HG03139 (cell line): ENCODE measurements at regions not wholly inside any gene's neighbourhood (a gene's known extent, or its start where the extent isn't known, plus 50 kb on each side); places are given as distances from the start of the nearest gene placed in this dataset.

Experiments
- ATAC-seq: cut with Tn5 transposase; IDR thresholded peaks from one replicate; pipeline ENCODE4 v1.9.1; 2021; ENCODE audit not compliant: unreplicated experiment

DNA sequence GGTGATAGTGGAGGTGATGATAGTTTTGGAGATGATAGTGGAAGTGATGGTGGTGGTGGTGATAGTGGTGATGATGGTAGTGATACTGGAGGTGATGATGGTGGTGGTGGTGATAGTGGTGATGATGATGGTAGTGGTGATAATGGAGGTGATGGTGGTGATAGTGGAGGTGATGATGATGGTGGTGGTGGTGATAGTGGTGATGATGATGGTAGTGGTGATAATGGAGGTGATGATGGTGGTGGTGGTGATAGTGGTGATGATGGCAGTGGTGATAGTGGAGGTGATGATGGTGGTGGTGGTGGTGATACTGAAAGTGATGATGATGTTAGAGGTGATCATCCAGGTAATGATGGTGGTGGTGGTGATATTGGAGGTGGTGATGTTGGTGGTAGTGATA, 570.0 kb upstream of the TMEM132C start:
- ATAC-seq, result no peak

DNA sequence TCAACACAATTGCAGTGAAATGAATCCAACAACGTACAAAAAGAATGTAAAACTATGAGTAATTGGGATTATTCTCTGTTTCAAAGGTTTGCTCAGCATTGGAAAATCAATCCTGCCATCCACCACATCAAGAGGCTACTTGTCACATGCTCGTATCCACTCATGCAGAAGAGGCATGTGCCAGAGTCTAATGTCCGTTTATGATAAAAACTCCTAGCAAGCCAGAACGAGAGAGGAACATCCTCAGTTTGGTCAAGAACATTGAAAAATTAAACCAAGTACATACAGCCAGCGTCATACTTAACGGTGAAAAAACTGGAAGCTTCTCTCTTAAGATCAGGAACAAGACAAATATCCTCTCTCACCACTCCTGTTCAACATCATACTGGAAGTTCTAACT, 563.9 kb upstream of the TMEM132C start:
- no peak for ATAC-seq

DNA sequence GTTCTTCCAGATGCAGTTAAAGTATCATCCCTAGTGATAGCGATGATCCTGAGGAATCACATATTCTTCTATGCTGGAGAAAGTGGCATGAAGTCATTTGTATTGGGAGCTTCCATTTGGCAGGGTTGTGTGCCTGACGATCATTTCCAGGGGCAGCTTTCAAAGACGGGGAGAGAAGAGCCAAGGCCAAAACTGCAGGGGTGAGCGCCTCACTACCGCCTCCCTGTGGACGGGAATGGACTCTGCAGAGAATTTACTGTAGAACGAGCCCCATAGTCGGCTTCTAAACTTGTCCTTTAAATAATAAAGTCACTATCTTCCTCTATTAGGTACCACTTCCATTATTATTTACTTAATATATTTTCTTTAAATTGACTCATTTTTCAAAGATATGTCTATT, 555.9 kb upstream of the TMEM132C start:
- no peak for ATAC-seq

DNA sequence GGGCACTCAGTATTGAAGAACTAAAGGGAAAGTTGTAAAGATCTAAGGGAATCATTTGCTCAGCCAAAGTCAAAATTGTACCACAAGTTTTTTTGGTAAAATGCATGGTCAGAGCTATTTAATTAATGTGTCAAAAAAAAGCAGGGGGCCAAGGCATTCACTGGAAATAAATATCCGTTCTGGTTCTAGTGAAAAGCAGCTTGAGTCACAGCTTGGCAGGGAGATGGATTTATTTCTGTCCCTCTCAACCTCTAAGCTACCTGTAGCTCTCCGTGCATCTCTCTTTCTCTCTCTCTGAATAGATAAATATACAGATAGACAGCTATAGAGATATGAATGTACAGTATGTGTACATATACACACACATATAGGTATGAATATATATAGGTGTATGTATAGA, 554.4 kb upstream of the TMEM132C start:
- ATAC-seq, result no peak

DNA sequence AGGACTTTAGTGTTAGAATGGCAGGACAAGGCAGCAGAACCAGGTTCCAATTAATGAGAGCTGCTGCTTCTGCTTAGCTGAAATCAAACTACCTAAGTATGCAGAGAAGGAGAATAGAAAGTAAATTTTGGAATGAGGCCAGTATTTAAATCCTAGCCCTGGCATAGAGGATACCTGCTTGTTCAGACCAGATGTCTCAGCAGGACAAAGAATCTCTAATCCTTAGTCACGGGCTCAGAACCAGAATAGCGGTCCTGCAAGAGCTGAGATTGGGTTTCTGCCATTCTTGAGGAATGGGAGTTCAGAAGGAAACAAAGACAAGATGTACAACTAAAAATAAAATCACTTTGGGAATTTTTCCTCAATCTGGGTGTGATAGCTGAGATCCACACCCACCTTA, 550.8 kb upstream of the TMEM132C start:
- no peak for ATAC-seq

DNA sequence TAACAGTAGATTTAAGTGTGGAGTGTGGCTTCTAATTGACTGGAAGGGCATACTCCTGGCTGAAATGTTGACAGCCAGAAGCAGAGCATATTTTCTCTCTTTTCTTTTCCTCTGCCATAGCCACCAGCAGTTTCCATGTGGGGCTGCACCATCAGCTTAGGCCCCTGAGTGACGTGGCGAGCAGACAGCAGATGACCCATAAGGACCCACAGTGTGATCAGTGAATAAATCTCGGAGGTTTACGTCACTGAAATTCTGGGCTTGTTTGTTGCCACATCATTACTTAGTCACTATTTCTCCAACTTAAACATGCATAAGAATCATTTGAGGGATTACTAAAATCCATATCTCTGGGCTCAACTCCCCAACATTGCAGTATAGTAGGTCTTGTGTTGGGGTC, 549.7 kb upstream of the TMEM132C start:
- ATAC-seq, result no peak

DNA sequence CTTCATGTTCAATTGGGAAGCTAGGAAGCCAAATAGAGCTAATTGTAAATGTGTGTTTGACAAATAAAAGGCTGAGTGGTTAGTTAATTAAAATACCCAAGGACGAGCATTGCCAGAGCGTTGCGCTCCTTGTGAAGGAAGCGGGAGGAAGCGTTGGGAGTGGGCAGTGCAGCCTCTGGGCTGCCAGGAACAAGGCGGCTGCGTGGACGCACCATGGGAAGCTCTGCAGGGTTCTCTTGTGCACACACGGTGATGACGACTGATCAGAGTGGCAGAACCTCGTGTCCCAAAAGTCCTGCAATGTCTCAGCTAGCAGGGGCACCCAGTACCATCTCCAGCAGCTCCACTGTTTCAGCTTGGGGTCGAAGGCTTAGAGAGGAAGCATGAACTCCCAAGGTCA, 546.6 kb upstream of the TMEM132C start:
- ATAC-seq, result no peak

DNA sequence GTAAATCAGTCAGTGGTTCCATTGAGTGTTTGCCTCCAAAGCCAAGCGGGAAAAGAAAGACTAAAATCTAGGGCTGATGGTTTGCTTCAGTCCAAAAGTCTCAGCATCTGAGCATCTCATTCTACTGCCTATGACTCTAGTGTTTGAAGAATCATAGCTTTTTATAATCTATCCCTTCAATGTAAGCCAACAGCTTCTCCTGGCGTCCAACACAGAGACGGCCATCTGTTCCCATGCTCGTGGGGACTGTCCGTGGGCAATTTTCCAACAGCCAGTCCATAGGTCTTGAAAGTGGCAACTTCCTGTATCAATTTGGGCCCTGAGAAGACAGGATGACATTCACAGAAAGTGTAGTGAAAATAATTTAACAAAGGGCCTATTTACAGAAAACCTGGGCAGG, 544.4 kb upstream of the TMEM132C start:
- ATAC-seq, result no peak

DNA sequence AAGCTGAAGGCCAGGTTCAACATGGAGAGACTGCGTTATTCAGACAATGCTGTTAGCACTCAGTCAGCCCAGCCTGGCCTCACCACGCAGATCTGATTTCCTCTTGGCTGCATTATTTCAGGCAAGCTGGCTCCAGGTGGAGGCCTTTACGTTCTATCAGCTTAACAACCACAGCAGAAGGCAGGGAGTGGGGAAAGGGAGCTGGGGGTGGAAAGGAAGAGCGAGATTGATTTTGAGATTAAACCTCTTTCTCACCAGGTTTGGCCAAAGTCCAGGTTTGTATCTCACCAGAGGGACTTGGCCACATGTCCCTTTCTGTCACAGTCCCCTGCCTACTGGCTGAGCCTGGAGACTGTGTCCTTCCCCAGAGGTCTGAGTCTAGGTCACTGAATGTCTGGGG, 543.7 kb upstream of the TMEM132C start:
- ATAC-seq, result no peak

DNA sequence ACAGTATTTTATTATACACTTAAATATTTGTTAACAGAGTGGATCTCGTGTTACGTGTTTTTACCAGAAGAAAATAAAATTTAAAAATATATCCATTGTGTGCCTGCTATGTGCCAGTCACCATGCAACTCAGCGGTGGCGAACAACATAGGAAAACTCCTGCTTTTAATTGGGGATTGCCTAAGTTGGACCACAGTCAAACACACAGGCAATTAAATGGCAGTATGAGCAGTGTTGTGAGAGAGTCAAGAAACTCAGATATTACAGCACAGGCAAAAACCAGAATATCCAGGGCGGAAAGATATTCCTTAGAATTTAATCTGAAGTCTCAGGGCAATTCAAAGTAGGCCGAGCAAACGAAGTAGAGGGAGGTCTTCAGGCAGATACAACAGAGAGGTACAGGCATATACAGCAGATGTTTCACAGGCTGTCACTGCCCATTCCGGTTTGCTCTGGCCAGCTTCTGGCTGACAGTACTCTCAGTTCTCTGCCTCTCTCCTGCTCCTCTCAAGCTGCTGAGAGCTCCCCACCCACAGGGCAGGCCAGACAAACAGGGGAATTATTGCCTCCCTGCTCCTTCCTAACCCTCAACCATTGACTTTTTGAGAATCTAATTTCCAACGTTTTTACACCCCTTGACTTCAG, 540.2 kb upstream of the TMEM132C start:
- no peak for ATAC-seq

DNA sequence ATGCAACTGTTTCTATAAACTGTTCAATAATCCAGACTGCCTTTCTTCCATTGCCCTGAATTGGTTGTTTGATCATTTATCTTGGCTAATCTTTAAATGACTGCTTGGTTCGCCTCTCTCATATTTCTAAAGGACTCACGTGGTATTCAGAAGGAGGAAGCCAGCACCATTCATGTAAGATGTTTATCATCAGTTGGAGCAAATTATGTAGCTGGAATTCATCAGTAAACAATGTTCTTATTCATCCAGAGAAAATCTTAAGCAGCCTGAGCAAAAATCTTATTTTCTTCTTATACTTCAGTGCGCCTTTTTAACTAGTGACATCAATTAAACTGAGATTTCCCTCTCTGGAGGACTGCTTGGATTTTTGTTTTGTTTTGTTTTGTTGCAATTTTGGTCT, 538.7 kb upstream of the TMEM132C start:
- no peak for ATAC-seq

DNA sequence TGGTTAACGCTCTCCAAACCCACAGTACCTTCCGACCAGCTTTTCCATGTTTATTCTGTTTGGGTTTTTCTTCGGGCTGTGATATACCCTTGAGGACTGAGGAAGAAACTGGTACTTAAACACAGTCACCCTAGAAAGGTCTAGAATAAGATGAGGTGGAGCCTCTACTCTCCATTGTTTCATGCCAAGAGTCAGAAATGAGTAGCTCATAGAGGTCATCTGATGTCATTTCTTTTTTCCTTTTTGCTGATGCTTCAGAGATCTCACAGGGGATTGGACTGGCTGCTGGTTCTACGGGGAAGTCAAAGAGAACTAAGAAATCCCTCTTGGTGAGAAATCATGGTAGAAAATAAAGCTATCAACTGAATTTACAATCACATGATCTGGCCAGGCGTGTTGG, 538.2 kb upstream of the TMEM132C start:
- ATAC-seq, result no peak

DNA sequence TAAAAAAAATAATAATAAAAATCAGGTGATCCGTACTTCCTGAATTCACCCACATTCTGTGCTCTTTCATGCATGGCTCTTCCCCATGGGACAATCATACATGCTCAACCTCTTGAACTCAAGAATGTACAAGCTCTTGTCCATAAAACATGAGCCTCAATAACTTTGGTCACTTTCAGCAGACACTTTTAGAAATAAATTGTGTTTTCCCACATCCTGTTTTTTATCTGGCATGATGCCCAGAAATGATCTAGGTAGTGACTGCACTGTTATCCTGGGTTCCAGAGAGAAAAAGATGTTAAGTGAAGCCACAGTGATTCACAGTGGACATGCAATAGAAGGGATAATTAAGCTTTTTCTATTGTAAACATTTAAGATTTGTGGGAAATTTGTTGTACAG, 537.6 kb upstream of the TMEM132C start:
- ATAC-seq, result no peak

DNA sequence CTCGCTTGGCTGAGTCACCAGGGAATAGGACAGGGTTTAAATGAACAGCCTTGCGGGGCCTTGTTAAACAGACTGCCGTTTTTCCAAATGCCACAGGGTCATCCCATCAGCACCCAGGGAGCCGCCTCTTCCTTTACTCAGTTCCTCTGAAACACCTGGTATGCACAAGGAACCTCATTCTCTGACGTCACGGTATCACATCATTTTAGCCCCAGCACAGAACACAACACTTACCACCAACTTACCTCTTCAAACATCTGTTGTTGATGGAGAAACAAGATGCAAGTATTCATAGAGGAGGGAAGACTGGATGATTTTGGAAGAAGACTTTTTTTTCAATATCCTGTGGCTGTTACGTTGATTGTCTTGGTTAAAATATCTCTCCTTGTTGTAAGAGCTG, 535.3 kb upstream of the TMEM132C start:
- ATAC-seq, result no peak

DNA sequence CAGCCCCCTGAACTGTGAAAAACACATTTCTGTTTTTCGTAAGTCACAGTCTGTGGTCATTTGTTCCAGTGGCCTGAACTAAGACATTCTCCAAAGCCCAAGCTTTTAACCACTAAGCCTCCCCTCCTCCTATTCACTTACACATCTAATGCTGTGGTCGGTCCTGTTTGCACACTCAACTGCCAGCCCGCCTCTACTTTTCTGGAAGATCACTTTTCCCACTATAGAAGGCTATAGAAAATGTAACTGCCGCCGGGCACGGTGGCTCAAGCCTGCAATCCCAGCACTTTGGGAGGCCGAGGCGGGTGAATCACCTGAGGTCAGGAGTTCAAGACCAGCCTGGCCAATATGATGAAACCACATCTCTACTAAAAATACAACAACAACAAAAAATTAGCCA, 524.7 kb upstream of the TMEM132C start:
- ATAC-seq, result no peak

DNA sequence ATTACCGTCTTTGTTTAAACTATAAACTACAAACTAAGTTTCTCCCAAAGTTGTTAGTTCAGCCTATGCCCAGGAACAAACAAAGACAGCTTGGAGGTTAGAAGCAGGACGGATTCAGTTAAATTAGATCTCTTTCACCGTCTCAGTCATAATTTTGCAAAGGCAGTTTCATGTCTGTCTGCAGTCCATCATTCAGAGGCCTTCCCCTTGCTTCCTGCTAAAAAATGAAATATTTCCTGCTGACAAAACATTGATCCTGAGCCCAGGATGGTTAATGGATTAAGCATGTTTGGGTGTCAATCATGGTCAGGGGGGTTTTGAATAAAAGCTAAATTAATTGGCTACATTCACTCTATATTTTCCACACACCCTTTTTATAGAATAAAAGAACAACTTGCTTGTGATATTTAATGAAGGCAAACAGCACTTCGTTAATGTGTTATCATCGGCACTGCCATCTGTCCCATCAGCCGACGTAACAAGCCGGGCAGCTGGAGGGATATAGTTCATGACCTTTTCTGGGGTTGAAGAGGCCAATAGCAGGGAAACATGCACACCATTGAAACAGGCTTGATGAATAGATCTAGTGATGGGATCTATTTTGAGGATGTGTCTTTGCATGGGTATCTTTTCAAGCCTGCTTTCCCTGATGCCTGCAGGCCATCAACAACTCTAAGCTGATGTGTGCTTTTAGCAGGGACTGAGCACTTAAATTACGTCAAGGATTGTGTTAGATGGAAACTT, 521.3 kb upstream of the TMEM132C start:
- ATAC-seq, result no peak

DNA sequence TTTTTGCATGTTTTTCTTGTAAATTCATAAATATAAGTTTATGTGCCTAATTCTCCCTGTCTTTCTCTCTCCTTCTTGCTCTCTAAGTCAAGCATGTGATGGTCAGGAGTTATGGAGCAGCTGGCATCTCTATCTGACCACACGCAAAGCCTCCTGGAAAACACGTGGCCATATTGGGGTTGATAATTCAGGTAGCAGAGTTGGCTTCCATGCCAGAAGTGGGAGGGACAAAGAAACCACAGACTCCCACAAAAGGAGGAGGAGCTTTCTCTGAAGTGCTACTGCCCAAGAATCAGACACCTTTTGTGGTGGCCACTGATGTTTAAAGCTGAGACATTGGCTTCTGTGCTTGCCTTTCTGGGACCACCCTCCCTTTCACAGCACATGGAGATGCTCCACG, 517.6 kb upstream of the TMEM132C start:
- ATAC-seq, result no peak

DNA sequence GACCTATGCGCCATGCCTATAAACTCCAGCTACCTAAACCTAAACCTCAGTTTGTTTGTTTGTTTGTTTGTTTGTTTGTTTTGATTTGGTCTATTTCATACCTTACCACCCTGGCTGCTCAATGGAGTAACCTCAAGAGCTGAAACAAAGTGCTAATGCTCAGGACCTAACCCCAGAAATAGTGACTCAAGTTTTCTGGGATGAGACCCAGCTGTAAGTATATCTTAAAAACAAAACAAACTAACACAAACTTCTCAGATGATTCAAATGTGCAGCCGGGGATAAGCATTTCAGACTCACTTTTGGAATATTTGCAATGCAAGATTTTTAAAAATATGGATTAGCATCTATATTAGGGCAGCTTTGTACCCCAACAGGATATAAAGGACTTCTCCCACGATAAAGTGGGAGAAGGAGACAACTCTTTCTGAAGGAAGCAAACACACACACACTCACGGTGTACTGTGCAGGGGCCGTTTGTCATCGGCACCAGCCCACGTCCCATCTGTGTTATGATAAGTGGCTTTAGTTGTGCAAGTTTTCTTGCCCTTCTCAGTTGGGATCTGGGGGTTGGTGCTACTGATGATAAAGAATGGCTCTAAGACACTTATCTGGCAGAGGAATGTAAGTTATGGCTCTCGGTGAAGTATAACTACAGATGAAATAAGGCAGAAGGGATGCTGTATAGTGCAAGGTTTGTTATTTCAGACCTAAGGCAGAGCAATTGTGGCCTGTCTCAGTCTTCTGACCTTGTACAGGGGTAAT, 516.7 kb upstream of the TMEM132C start:
- ATAC-seq, result no peak

DNA sequence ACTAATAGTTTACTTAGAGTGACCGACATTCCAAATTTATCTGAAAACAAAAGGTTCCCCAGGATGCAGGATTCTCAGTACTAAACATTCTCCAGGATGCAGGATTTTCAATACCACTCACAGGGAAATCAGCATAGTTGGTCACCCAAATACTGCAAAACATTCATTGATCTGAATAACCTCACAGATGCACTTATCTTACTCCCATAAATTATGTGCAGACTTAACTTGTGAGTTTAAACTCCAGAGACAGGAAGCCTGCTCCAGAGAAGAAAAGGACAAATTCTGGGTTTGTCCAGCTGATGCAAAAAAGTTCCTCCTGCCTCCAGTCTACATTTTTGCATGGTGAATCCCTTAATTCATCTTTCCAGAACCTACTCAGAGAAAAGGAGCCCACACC, 514.2 kb upstream of the TMEM132C start:
- no peak for ATAC-seq

DNA sequence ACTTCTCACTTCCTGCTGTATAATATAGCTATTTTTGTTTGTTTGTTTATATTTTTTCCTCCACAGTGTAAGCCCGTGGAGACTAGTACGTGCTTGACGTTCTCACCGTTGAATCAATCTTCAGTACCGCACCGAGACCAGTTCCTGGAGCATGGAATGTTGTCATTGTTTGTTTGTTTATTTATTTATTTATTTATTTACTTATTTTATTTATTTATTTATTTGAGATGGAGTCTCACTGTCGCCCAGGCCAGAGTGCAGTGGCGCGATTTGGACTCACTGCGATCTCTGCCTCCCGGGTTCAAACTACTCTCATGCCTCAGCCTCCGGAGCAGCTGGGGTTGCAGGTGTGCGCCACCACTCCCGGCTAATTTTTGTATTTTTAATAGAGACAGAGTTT, 506.6 kb upstream of the TMEM132C start:
- ATAC-seq, result no peak

DNA sequence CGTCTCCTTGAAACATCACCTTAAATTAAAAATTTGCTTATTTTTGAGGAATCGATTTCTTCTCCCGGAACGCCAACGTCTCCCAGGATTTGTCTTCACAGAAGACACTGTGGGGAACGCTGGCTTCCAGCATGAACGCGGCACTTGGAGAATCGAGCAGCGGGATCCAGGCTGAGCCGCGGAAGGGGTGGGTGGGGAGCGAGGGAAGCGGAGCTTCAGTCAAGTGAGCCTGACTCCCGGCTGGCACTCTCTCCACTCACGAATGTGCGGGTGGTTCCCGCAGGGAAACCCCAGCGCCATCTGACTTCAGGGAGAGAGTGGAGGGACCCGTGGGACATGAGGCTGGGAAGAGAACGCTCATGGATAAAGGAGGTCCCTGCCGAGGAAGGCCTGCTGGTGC, 506.0 kb upstream of the TMEM132C start:
- ATAC-seq, result no peak

DNA sequence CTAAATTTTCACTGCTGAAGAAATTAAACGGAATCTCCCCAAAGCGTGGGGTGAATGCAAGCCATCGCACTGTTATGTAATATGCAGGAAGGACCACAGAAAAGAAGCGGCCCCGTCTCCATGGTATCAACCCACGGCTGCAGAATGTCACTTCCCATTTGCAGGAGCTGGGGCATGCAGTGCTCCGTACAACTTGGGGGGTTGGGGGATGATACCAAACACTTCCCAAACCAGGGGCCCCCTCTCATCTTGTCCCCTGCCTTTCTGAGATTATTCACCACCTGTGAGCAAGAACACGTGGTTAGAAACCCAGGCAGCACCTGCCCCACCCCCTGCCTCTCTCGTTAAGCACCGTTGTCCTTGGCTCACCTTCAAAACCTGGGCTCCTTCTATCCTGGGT, 505.1 kb upstream of the TMEM132C start:
- no peak for ATAC-seq
